ENCODE measurements at regions not wholly inside any gene's neighbourhood (a gene's known extent, or its start where the extent isn't known, plus 50 kb on each side); places are given as distances from the start of the nearest gene placed in this dataset.

GRCh38 chr5:5686356-5686755 lies 263.9 kb downstream of the ICE1 start:
- Histone ChIP-seq H3K4me2 (ENCODE audit: extremely low read depth, insufficient read depth, low read length) (no peak overlapping the region), H3K9me3 (ENCODE audit: control insufficient read depth, insufficient read depth, low read depth, low read length) (no peaks in the 10 kb centered on the region), H3K27me3 (ENCODE audit: control insufficient read depth, insufficient read depth, low read length) (no peaks in the 10 kb centered on the region), H3K79me2 (ENCODE audit: control insufficient read depth, insufficient read depth, low read length) (no peaks in the 10 kb centered on the region), H2AFZ (ENCODE audit: low read length) (no peak overlapping the region), H3K4me3 (replicated peaks in 1 of 4; ENCODE audit: control extremely low read depth in 1 of 4, insufficient read depth in 1 of 4, low read depth in 3 of 4, low read length in 4 of 4) (no peak overlapping the region), H3K36me3 (ENCODE audit: control insufficient read depth, insufficient read depth, low read length) (no peaks in the 10 kb centered on the region), H4K20me1 (ENCODE audit: control insufficient read depth, extremely low read depth, insufficient read depth, low read length) (no peaks in the 10 kb centered on the region), H3K27ac (ENCODE audit: insufficient read depth, low read length) (no peak overlapping the region), H3K4me1 (ENCODE audit: control insufficient read depth, extremely low read depth, insufficient read depth, low read length) (no peaks in the 10 kb centered on the region), H3K9ac (ENCODE audit: insufficient read depth, low read length) (no peak overlapping the region)
- no peak for DNase-seq (ENCODE audit: low read depth in 2 of 2)
- TF ChIP-seq EZH2 (IDR thresholded peaks at IDR 0.05; ENCODE audit: low read length, missing control alignments): no peak
- TF ChIP-seq, protein P1, sequence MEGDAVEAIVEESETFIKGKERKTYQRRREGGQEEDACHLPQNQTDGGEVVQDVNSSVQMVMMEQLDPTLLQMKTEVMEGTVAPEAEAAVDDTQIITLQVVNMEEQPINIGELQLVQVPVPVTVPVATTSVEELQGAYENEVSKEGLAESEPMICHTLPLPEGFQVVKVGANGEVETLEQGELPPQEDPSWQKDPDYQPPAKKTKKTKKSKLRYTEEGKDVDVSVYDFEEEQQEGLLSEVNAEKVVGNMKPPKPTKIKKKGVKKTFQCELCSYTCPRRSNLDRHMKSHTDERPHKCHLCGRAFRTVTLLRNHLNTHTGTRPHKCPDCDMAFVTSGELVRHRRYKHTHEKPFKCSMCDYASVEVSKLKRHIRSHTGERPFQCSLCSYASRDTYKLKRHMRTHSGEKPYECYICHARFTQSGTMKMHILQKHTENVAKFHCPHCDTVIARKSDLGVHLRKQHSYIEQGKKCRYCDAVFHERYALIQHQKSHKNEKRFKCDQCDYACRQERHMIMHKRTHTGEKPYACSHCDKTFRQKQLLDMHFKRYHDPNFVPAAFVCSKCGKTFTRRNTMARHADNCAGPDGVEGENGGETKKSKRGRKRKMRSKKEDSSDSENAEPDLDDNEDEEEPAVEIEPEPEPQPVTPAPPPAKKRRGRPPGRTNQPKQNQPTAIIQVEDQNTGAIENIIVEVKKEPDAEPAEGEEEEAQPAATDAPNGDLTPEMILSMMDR (conservative IDR thresholded peaks at IDR 0.05 in 1 of 2, IDR thresholded peaks at IDR 0.05 in 1 of 2; ENCODE audit: low read depth in 1 of 2, low read length in 2 of 2): no peak

- Histone ChIP-seq H3K79me2 (ENCODE audit: control insufficient read depth, insufficient read depth, low read length) (no peaks in the 10 kb centered on the region), H4K20me1 (ENCODE audit: control insufficient read depth, extremely low read depth, insufficient read depth, low read length) (no peaks in the 10 kb centered on the region), H3K4me3 (replicated peaks in 1 of 4; ENCODE audit: control extremely low read depth in 1 of 4, insufficient read depth in 1 of 4, low read depth in 3 of 4, low read length in 4 of 4) (no peak overlapping the region), H2AFZ (ENCODE audit: low read length) (no peak overlapping the region), H3K27ac (ENCODE audit: insufficient read depth, low read length) (no peak overlapping the region), H3K9me3 (ENCODE audit: control insufficient read depth, insufficient read depth, low read depth, low read length) (no peaks in the 10 kb centered on the region), H3K27me3 (ENCODE audit: control insufficient read depth, insufficient read depth, low read length) (no peaks in the 10 kb centered on the region), H3K4me1 (ENCODE audit: control insufficient read depth, extremely low read depth, insufficient read depth, low read length) (no peaks in the 10 kb centered on the region), H3K4me2 (ENCODE audit: extremely low read depth, insufficient read depth, low read length) (no peak overlapping the region), H3K9ac (ENCODE audit: insufficient read depth, low read length) (no peak overlapping the region), H3K36me3 (ENCODE audit: control insufficient read depth, insufficient read depth, low read length) (no peaks in the 10 kb centered on the region)
- TF ChIP-seq, protein P1 (conservative IDR thresholded peaks at IDR 0.05 in 1 of 2, IDR thresholded peaks at IDR 0.05 in 1 of 2; ENCODE audit: low read depth in 1 of 2, low read length in 2 of 2): no peak
- no peak for TF ChIP-seq EZH2 (IDR thresholded peaks at IDR 0.05; ENCODE audit: low read length, missing control alignments)
- no peak for DNase-seq (ENCODE audit: low read depth in 2 of 2)
Observed at GRCh38 chr5:5685737-5686136, 263.3 kb downstream of the ICE1 start.

GRCh38 chr5:5683174-5683573 lies 260.7 kb downstream of the ICE1 start:
- Histone ChIP-seq H3K79me2 (ENCODE audit: control insufficient read depth, insufficient read depth, low read length) (no peaks in the 10 kb centered on the region), H2AFZ (ENCODE audit: low read length) (no peak overlapping the region), H3K27ac (ENCODE audit: insufficient read depth, low read length) (no peak overlapping the region), H4K20me1 (ENCODE audit: control insufficient read depth, extremely low read depth, insufficient read depth, low read length) (no peaks in the 10 kb centered on the region), H3K9me3 (ENCODE audit: control insufficient read depth, insufficient read depth, low read depth, low read length) (no peaks in the 10 kb centered on the region), H3K4me3 (replicated peaks in 1 of 4; ENCODE audit: control extremely low read depth in 1 of 4, insufficient read depth in 1 of 4, low read depth in 3 of 4, low read length in 4 of 4) (no peak overlapping the region), H3K4me2 (ENCODE audit: extremely low read depth, insufficient read depth, low read length) (no peak overlapping the region), H3K27me3 (ENCODE audit: control insufficient read depth, insufficient read depth, low read length) (no peaks in the 10 kb centered on the region), H3K9ac (ENCODE audit: insufficient read depth, low read length) (no peak overlapping the region), H3K4me1 (ENCODE audit: control insufficient read depth, extremely low read depth, insufficient read depth, low read length) (no peaks in the 10 kb centered on the region), H3K36me3 (ENCODE audit: control insufficient read depth, insufficient read depth, low read length) (no peaks in the 10 kb centered on the region)
- TF ChIP-seq EZH2 (IDR thresholded peaks at IDR 0.05; ENCODE audit: low read length, missing control alignments): no peak
- TF ChIP-seq, protein P1 (conservative IDR thresholded peaks at IDR 0.05 in 1 of 2, IDR thresholded peaks at IDR 0.05 in 1 of 2; ENCODE audit: low read depth in 1 of 2, low read length in 2 of 2): no peak
- no peak for DNase-seq (ENCODE audit: low read depth in 2 of 2)

Measured in fibroblast of lung (primary cell).